HG03039 (cell line): ENCODE measurements at regions not wholly inside any gene's neighbourhood (a gene's known extent, or its start where the extent isn't known, plus 50 kb on each side); places are given as distances from the start of the nearest gene placed in this dataset.

Experiments
- ATAC-seq: cut with Tn5 transposase; IDR thresholded peaks from one replicate; pipeline ENCODE4 v1.9.1; 2021; ENCODE audit warnings: mild to moderate bottlenecking, moderate library complexity; ENCODE audit not compliant: unreplicated experiment

DNA sequence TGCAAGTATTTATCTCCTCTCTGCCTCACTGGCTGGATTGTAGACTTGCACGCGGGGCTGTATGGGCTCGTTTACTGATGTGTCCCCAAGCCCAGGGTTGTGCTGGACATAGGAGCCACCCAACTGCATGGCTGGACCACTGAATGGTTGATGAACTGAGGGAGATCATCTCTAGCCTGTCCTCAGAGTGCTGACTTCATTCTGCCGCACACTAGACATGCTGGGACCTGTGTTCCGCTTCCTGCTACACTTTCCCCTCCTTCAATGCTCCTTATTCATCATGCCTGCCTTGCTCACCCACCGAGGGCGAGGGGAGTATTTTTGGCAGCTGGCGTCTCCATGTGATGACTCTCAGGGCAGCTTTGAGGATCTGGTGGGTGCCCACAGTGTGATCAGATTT, 440.2 kb downstream of the GLRX3 start:
- no peak for ATAC-seq

DNA sequence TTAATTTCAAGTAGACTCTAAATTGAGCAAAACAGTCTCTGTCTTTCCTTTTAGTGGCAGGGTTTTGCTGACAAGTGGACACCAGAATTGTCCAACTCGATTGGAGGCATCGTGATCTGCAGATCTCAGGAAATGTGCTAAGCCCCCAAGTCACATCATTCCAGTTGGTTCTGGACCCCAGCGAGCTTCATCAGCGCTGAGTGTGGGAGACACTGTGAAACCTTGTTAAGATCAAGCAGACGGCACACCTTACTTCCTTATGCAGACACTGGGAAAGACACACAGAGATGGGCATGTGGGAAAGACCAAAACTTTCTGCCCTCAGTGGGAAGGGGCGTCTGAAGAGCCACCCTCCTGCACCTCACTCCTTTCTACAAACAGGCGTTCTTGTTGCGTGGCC, 440.8 kb downstream of the GLRX3 start:
- ATAC-seq = no peak

DNA sequence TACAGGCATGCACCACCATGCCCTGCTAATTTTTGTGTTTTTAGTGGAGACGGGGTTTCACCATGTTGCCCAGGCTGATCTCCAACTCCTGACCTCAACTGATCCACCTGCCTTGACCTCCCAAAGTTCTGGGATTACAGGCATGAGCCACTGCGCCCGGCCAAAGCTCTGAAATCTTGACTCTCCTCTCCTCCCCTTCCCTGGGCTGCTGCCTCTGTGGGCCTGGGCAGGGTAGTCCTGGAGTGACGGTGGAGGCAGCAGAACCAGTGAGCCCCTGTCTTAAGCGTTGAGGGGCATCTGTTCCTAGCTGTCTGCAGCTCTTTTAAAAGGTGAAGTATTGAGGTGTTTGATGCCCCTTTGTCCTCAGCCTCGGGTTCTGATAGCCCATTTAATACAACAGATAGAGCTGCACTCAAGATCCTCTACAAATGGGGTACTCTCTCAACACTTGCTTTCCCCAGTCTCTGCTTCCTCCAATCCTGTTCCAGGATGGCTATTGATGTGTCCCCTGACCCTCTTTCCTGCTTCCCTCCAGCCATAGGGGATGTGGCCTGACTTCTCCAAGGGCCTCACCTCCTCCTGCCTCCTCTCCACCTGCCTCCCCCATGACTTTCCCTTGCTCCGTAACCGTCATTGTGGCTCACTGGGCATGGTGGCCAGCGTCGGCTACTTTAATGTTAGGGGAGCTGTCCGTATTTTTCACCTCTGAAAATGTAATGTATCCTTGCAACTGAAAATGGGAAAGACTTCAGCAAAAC, 442.5 kb downstream of the GLRX3 start:
- ATAC-seq = no peak

DNA sequence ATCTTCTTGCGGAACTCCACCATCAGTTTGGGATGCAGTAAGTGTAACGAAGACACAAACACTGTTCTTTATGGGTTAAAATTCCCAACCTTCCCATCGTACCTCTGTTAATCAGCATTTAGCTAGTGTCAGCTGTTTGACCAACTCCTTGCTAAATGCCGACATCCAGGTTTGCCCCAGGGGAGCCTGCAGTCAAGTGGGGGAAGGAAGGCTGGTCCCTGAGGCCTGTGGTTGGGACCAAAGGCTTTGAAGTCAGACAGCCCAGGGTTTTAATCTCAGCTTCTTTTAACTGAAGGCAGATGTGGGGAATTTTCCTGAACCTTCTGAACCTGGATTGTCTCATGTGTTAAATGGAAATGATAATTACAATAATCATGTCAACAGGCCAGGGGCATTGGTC, 443.7 kb downstream of the GLRX3 start:
- ATAC-seq = no peak

DNA sequence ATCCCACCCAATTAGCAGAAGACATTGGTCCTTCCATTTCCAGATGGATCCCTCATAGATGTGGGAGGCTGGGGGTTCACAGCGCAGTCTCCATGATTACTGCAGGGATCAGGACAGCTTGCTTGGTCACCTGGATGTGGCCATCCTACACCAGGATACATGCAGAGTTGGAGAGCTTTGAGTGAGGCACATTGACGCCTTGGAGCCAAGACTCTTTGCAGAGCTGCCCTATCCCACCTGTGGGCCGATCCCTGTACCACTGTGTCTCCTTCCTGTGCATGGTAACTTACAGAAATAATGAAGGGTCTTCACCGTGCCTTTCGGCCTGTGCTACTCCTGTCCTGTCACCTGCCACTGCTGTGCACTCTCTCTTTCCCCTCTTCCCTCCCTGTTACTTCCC, 444.8 kb downstream of the GLRX3 start:
- ATAC-seq = no peak

DNA sequence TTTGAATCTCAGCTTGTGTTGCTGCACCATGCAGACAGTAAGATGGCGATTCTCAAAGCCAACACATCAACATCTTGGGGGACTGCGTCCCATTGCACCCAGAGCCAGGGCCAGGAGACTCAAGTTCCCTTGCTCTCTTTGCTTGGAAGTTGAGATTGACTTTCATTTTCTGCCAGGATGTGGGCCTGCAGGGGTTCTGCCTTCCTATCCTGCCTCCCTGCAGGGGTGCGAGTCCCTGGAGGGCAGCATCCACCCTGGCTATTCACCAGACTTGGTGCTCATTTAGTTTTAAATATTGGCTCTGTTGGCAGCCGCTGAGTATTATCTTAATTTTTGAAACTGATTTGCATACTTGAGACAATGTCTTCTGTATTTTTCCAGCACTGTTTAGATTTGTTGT, 451.5 kb downstream of the GLRX3 start:
- no peak for ATAC-seq

DNA sequence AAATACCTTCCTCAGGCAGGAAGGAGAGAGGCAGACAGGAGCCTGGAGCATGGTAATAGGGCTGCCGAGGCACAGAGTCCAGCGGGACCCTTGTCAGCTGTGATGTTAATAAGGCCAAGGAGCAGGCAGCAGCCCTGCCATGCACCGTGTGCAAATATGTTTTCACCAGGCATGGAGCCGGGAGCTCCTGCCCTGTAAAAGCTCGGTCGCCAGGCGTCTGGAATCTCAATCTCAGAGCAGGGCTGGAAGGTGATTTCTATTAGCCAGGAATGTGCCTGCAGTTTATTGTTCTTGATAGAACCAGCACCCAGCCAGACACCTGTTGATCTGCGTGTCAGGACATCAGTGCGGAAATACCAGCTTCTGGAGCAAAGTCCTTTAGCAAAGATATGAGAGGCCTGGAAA, 469.8 kb downstream of the GLRX3 start:
- no peak for ATAC-seq

DNA sequence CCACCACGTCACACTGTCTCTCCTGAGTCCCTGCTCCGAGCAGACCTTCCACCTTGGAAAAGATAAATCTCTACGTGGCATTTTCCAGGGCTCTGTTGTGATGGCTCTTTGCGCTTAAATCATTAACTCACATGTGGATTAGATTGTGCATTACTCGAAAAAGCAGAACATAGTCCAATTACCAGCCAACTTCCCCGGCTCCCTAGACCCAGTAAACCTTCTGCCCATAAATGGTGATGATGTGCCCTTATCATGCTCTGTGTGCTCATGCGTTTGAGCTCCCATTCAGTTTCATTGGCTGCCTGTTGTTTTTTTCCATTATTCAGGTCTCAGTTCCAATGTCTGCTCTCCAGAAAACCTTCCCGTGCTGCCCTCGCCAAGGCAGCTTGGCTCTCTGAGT, 471.2 kb downstream of the GLRX3 start:
- no peak for ATAC-seq

DNA sequence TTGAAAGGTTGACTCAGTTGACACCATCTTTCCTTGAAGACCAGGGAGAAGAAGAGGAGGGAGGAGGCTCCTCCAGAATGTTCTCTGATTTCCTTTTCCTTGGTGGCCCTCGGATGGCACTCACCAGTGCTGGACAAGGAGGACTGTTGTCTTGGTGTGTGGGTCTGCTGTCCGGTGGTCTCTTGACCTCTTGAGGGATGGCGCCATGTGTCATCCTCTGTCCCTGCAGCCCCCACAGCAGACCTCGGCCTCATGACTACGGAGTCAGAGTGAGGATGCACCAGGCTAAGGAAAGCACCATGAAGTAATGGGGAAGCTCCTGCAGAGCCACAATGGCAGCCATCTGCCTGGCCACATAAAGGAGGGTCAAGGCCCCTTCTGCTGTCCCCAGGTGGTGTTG, 475.0 kb downstream of the GLRX3 start:
- no peak for ATAC-seq

DNA sequence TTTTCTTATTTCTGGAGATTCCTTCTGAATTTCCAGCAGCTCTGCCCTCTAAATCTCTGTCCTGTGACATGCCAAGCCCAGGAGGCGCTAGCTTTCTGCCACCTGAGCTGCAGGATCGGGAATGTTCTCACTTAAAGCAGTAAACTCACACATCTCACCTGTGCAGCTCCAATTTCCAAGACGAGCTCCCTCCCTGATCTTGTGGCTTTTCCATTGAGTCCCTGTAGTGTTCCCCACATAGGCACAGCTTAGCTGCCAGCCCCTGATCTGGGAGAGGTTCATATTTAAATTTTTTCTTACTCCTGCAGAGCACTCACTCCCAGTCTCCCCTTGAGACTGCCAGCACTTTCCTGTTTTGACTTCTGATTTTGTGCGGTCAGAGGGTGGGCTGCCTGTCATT, 479.3 kb downstream of the GLRX3 start:
- no peak for ATAC-seq

DNA sequence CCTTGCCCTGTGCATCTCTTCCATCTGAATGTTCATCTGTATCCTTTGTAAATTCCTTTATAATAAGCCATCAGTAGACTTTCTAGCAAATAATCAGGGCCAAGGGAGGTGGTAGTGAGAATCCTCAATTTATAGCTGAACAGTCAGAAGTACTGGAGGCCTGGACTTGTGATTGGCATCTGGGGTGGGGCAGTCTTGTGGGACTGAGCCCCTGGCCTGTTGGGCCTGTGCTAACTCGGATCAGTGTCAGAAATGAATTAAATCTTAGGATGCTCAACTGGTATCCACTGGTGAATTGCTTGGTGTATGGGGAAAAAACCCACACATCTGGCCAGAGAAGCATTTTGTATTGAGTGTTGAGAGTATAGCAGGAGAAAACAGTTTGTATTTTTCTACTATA, 481.8 kb downstream of the GLRX3 start:
- ATAC-seq = no peak

DNA sequence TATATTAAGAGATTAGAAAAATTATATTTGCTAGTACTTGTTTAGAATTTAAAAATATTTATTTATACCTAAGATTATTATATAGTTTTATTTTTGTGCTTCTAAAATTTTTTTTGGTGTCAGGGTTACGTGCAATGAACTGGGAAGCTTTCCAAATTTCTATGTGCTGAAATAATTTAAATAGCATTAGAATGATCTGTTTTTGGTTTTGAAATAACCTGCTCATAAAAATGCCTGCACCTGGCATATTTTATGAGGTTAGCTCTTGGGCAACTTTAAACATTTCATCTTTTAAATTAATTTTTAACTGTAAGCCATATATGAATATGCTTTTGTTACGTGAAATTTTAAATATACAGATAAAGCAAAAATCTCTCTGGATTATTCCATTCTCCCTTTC, 482.5 kb downstream of the GLRX3 start:
- ATAC-seq = no peak

DNA sequence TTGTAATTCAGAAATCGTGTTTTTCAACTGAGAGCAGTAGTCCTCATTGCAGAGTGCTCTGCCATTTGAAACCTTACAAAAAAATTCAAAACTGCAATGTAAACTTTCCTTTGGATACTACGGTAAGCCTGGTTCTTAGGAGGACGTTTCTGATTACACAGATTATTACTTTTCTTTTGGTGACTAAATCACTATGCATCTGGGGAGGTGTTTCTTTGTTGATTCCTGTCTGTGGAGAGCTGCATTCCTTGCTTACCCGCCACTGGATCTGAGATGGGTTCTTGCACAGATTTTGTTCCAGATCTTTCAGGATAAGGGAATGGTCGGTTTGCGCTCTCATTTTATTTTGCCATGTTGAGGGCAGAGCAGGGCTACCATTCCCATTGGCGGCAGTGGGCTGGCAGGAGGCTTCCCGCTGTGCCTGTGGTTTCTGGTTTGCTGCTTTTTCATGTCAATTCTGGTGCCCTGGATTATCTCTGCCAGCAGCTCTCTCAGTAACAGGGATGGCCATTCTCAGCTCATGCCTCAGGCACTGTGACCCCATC, 485.1 kb downstream of the GLRX3 start:
- no peak for ATAC-seq

DNA sequence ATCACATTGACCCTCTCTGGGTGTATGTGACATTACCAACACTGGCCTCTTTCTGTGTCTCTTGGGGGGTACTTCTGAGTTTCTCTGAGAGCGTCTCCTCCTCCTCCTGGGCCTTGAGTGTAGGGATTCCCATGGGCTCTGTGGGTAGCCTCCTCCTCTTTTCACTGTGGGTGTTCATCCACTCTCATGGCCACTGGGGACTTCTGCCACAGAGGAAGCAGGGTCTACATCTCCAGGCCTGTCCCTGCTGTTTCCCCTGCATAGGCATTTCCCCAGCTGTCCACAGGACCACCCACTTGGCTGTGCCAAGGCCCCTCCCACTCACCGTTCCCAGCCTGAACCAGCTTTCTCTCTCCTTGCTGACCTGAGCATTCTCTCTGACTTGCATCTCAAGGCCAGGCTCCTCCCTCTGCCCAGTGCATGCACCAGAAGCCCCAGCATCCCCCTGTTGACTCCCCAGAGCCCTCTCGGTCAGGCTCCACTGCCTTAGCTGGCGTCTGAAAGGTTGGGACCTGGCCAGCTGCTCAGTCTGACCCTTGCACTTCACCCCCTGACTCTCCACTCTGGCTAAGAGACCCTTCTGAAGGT, 487.6 kb downstream of the GLRX3 start:
- ATAC-seq = no peak

DNA sequence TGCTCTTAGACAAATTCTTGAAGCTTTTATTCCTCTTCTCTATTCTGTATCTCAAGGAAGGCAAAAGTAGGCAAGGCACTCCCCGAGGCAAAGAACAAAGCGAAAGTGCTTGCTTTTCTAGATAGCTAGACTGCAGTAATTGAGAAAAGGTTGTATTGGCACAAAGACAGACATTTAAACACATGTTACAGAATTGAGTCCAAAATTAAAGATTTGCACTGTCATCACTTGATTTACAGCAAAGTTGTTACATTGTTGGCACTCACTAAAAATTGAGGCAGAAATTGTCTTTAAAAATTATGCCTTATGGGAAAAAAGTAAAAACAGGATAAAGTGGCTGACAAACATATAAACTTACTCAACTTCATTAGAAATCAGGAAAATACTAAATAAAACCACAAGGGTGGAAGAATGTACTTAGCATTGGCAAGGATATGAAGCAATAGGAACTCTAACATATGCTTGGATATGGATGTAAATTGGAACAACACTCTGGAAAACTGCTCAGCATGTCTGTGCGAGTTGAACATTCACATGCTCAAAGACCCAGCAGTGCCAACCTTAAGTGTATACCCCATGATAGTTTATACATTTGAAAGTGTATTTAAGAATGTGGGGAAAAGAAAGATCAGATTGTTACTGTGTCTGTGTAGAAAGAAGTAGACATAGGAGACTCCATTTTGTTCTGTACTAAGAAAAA, 491.3 kb downstream of the GLRX3 start:
- no peak for ATAC-seq

DNA sequence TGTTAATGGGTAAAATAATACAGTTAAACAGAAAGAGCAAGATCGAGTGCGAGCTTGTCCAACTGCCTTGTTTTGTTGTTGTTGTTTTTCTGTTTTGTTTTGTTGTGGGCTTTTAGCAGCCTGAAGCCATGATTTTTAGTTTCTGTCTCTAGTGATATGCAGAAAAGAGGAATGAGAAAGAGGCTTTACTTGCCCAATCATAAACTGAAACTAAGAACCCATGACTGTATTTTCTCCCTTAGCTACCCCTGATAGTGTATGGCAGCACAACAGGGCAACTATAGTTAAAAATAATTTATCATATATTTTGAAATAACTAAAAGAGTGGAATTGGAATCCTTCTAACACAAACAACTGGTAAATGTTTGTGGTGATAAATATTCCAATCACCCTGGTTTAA, 493.9 kb downstream of the GLRX3 start:
- ATAC-seq = no peak

DNA sequence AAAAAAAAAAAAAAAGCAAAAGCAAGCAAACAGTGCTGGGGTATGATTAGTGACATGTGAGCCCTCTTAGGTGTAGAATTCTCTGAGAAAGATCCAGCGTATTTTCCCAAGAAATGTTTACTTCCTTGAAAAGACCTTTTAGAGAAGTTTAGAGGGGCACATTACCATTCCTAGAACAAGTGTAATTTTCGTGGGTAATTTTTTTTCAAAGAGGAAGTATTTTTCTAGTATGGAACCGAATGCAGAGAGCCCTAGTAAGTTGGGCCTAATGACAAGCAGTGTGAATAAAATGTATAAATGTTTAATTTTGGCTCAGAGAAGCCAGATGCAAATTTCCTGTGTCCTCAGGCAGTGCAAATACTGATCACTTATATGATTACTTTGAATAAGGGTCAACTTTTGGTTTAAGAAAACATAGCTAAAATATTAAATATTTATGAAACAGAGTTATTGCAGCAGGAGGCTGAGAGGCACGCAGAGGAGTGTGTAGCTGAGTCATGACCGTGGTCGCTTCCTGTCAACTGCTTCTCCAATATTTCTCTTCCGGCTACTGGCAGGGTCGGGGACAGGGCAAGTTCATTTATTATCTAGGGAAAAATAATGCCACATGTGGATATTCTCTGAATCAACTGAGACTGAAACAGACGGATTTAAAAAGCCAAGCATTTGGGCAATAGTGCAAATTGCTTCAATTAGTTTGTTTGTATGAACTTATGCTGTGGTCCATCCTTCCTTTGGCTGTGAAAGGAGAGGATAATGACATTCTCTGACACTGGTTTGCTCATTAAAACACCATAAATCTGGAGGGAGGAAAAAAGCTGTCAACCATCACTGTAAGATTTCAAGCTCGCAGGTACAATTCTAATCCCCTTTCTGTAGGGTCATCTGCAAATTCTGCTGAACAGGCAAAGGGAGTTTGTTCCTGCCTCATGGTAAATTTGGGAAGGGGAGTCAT, 495.2 kb downstream of the GLRX3 start:
- no peak for ATAC-seq

DNA sequence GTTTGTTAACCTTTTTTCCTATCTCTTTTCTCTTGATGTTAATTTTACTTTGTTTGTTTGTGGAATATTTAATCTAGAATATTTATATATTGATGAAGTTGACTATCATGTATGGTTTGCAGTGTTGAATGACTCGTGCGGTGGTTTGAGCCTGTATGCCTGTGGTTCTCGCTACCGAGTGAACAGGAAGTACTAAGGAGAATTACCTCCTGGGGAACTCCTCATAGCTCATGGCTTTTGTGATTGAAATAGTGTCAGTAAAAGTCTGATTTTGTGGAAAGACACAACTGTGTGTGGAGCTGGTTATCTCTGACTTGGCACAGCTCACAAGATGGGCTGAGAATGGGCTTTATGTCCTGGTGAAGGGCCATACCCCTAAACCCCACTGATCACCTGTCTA, 498.6 kb downstream of the GLRX3 start:
- no peak for ATAC-seq

DNA sequence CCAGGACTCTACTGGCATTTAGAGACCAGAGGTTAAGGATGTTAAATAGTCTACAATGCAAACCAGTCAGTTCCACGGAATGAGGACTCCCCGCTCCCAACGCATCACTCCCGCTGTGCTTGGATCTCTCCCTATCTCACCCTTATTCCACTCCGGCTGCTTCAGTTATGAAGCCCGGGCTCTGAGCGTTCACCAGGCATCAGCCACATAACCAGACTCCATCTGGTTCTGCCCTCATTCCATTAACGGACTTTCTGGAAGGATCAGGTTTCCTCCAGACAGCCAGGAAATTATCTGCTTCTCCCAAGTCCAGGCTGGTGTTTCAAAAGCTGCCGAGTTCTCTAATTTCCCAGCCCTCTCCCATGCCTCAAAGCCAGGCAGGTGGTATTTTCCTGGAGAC, 499.3 kb downstream of the GLRX3 start:
- no peak for ATAC-seq

DNA sequence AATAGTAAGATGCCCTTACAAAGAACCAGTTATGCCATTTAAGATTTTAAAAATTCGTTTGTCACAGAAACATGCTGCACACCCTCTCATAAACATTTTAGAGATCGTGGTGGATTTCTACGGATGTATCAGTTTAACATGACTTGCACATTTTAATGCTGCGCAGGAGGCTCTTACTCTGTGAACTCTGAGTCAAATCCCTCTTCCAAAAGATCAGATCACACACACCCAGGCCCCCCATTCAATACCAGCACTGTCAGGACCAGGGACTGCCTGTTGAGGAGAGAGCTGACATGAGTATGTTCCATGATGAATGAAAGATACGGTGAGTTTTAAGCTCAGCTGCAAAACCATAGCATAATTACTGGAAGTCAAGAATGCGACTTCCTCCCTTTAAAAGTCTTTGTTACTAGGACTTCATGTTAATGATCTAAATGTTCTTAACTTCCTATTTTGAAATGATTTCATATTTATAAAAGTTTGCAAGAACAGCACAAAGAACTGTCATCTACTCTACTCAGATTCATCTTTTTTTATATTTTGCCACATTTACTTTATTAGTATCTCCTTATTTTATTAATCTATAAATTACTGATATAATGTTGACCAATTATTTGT, 500.2 kb downstream of the GLRX3 start:
- no peak for ATAC-seq
